Liver (tissue), 8 donors: ENCODE measurements at regions not wholly inside any gene's neighbourhood (a gene's known extent, or its start where the extent isn't known, plus 50 kb on each side); places are given as distances from the start of the nearest gene placed in this dataset.

Experiments used
- DNase-seq: peaks from one replicate; pipeline ENCODE4 v3.0.0-alpha.2; 2017; ENCODE audit warnings: low spot score
- H3K27ac ChIP-seq, 2 donors: one replicate each; pipeline ENCODE4 v1.7.0; 2013; ENCODE audit warnings: inconsistent platforms in 2 of 2, low read length in 2 of 2, control low read depth in 1 of 2, low read depth in 1 of 2, mild to moderate bottlenecking in 1 of 2
- H3K27me3 ChIP-seq, 4 donors: one replicate each; pipeline versions ENCODE4 v1.6.1 to v1.7.0; 2013; ENCODE audit warnings: low read length in 3 of 4, inconsistent platforms in 1 of 4, mild to moderate bottlenecking in 1 of 4, moderate library complexity in 1 of 4; ENCODE audit not compliant: control insufficient read depth in 4 of 4, insufficient read depth in 4 of 4
- H3K36me3 ChIP-seq, 4 donors: one replicate each; pipeline versions ENCODE4 v1.6.1 to v1.7.0; 2013; ENCODE audit warnings: low read length in 3 of 4, mild to moderate bottlenecking in 3 of 4, low read depth in 1 of 4, moderate library complexity in 1 of 4; ENCODE audit not compliant: control insufficient read depth in 4 of 4, insufficient read depth in 3 of 4
- H3K4me1 ChIP-seq, 4 donors: one replicate each; pipeline versions ENCODE4 v1.6.1 to v1.7.0; 2013; ENCODE audit warnings: low read length in 3 of 4, mild to moderate bottlenecking in 3 of 4, moderate library complexity in 1 of 4; ENCODE audit not compliant: control insufficient read depth in 4 of 4, insufficient read depth in 4 of 4
- H3K4me3 ChIP-seq, 3 donors: one replicate each; pipeline versions ENCODE4 v1.6.1 to v1.7.0; 2013; ENCODE audit warnings: low read length in 3 of 3, control low read depth in 1 of 3, low read depth in 1 of 3, mild to moderate bottlenecking in 1 of 3
- H3K9ac ChIP-seq, 2 donors: one replicate each; pipeline ENCODE4 v1.7.0; 2013; ENCODE audit warnings: low read length in 2 of 2, mild to moderate bottlenecking in 2 of 2, moderate library complexity in 2 of 2, control low read depth in 1 of 2, low read depth in 1 of 2
- H3K9me3 ChIP-seq, 4 donors: one replicate each; pipeline versions ENCODE4 v1.6.1 to v1.7.0; 2013; ENCODE audit warnings: low read length in 3 of 4; ENCODE audit not compliant: control insufficient read depth in 4 of 4
- FOXA1 ChIP-seq: IDR thresholded peaks from 2 replicates; pipeline ENCODE4 v1.6.1; 2016; ENCODE audit warnings: antibody characterized with exemption
- FOXA2 ChIP-seq: IDR thresholded peaks from 2 replicates; pipeline ENCODE4 v1.6.1; 2016; ENCODE audit warnings: antibody characterized with exemption
- GABPA ChIP-seq, 2 donors: IDR thresholded peaks in 1 of 2; conservative IDR thresholded peaks in 1 of 2; 2 replicates each; pipeline ENCODE4 v1.6.1; 2016; ENCODE audit warnings: antibody characterized with exemption in 2 of 2, mild to moderate bottlenecking in 1 of 2, moderate library complexity in 1 of 2
- HNF4A ChIP-seq, 2 donors: conservative IDR thresholded peaks; 2 replicates each; pipeline ENCODE4 v1.6.1; 2016; ENCODE audit warnings: antibody characterized with exemption in 2 of 2, mild to moderate bottlenecking in 2 of 2
- HNF4G ChIP-seq: IDR thresholded peaks from 2 replicates; pipeline ENCODE4 v1.6.1; 2016; ENCODE audit warnings: antibody characterized with exemption
- JUND ChIP-seq, 2 donors: IDR thresholded peaks; 2 replicates each; pipeline ENCODE4 v1.6.1; 2016; ENCODE audit warnings: antibody characterized with exemption in 2 of 2
- MAX ChIP-seq: IDR thresholded peaks from 2 replicates; pipeline ENCODE4 v1.6.1; 2016; ENCODE audit warnings: antibody characterized with exemption
- RXRA ChIP-seq, 2 donors: IDR thresholded peaks; 2 replicates each; pipeline ENCODE4 v1.6.1; 2017 to 2018; ENCODE audit warnings: antibody characterized with exemption in 2 of 2, mild to moderate bottlenecking in 1 of 2
- SP1 ChIP-seq: IDR thresholded peaks from 2 replicates; pipeline ENCODE4 v1.6.1; 2018; ENCODE audit warnings: antibody characterized with exemption, mild to moderate bottlenecking
- TAF1 ChIP-seq: conservative IDR thresholded peaks from 2 replicates; pipeline ENCODE4 v1.6.1; 2016; ENCODE audit warnings: antibody characterized with exemption, mild to moderate bottlenecking
- YY1 ChIP-seq: IDR thresholded peaks from 2 replicates; pipeline ENCODE4 v1.6.1; 2016; ENCODE audit warnings: antibody characterized with exemption, mild to moderate bottlenecking
- WGBS: extraction: QIAGEN DNeasy Blood & Tissue Kit; methylation state at CpG from one replicate; pipeline ENCODE4 v1.1.7; 2013; 5-methylcytosine and 5-hydroxymethylcytosine counted together
- TF ChIP-seq, protein P1 (sequence below): IDR thresholded peaks from 2 replicates; pipeline ENCODE4 v1.6.1; 2016; ENCODE audit warnings: antibody characterized with exemption
- TF ChIP-seq, protein P2 (sequence below): IDR thresholded peaks from 2 replicates; pipeline ENCODE4 v1.6.1; 2016; ENCODE audit warnings: antibody characterized with exemption
- TF ChIP-seq, protein P3 (sequence below): IDR thresholded peaks from 2 replicates; pipeline ENCODE4 v1.6.1; 2016; ENCODE audit warnings: antibody characterized with exemption, mild to moderate bottlenecking
- TF ChIP-seq, protein P4 (sequence below): fragments of 150-350 bp; IDR thresholded peaks from 2 replicates; pipeline ENCODE4 v1.5.1; 2017; ENCODE audit warnings: improper control_type of control experiment, low read depth, low read length; ENCODE audit not compliant: missing input control
- donor health status: healthy.
- donor health status: healthy.
- donor health status: healthy.
- donor health status: healthy.
- donor health status: healthy.

GRCh38 chr1:55929652-55930051 is 649.7 kb downstream of the PLPP3 start:
- TF ChIP-seq RXRA (IDR thresholded peaks at IDR 0.05) (no peak), GABPA (IDR thresholded peaks at IDR 0.05 in 1 of 2, conservative IDR thresholded peaks at IDR 0.05 in 1 of 2) (no peak), SP1 (no peak)
- WGBS = 73% methylated on average over 1 of the region's 1 CpG
- no peak overlapping the region for H3K4me3 ChIP-seq
- no peaks in the 10 kb centered on the region for H3K27me3 ChIP-seq
- H3K9me3 ChIP-seq = no peaks in the 10 kb centered on the region
- no peaks in the 10 kb centered on the region for H3K36me3 ChIP-seq
- H3K9ac ChIP-seq = no peak overlapping the region
- H3K4me1 ChIP-seq = no peaks in the 10 kb centered on the region
- DNase-seq = no peak
- H3K27ac ChIP-seq = no peak overlapping the region

DNA sequence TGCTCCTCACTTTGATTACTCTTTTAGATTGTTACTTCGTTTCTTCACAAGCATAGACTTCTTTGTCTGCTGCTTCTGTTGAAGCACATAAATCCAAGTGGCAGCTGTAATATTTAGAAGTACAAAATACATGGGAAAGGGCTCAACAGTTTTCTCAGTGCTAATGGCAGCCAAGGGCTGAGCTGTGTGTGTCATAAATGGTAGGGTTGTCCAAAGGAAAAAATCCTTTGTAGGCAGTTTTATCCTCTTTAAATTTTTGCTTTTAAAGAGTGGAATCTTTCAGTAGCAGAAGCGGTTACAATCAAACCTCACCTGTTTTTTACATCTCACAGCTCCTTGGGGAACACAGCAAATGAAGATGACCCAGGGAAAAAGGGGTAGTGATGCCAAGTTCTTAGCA is 650.8 kb downstream of the PLPP3 start:
- no peak for DNase-seq

GRCh38 chr1:55927702-55928290 is 651.6 kb downstream of the PLPP3 start:
- no peak overlapping the region for H3K4me3 ChIP-seq
- no peaks in the 10 kb centered on the region for H3K9me3 ChIP-seq
- H3K9ac ChIP-seq = no peak overlapping the region
- H3K4me1 ChIP-seq = no peaks in the 10 kb centered on the region
- no peaks in the 10 kb centered on the region for H3K27me3 ChIP-seq
- H3K27ac ChIP-seq = no peak overlapping the region
- 60% methylated on average over 1 of the region's 1 CpG for WGBS
- no peak for DNase-seq
- no peaks in the 10 kb centered on the region for H3K36me3 ChIP-seq
- TF ChIP-seq HNF4G = no peak
- TF ChIP-seq FOXA2 = no peak
- TF ChIP-seq RXRA (IDR thresholded peaks at IDR 0.05) = no peak
- TF ChIP-seq FOXA1 = no peak
- no peak for TF ChIP-seq MAX
- TF ChIP-seq, protein P1, sequence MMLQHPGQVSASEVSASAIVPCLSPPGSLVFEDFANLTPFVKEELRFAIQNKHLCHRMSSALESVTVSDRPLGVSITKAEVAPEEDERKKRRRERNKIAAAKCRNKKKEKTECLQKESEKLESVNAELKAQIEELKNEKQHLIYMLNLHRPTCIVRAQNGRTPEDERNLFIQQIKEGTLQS = no peak
- no peak for TF ChIP-seq YY1
- TF ChIP-seq, protein P2, sequence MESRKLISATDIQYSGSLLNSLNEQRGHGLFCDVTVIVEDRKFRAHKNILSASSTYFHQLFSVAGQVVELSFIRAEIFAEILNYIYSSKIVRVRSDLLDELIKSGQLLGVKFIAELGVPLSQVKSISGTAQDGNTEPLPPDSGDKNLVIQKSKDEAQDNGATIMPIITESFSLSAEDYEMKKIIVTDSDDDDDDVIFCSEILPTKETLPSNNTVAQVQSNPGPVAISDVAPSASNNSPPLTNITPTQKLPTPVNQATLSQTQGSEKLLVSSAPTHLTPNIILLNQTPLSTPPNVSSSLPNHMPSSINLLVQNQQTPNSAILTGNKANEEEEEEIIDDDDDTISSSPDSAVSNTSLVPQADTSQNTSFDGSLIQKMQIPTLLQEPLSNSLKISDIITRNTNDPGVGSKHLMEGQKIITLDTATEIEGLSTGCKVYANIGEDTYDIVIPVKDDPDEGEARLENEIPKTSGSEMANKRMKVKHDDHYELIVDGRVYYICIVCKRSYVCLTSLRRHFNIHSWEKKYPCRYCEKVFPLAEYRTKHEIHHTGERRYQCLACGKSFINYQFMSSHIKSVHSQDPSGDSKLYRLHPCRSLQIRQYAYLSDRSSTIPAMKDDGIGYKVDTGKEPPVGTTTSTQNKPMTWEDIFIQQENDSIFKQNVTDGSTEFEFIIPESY = no peak
- TF ChIP-seq, protein P3, sequence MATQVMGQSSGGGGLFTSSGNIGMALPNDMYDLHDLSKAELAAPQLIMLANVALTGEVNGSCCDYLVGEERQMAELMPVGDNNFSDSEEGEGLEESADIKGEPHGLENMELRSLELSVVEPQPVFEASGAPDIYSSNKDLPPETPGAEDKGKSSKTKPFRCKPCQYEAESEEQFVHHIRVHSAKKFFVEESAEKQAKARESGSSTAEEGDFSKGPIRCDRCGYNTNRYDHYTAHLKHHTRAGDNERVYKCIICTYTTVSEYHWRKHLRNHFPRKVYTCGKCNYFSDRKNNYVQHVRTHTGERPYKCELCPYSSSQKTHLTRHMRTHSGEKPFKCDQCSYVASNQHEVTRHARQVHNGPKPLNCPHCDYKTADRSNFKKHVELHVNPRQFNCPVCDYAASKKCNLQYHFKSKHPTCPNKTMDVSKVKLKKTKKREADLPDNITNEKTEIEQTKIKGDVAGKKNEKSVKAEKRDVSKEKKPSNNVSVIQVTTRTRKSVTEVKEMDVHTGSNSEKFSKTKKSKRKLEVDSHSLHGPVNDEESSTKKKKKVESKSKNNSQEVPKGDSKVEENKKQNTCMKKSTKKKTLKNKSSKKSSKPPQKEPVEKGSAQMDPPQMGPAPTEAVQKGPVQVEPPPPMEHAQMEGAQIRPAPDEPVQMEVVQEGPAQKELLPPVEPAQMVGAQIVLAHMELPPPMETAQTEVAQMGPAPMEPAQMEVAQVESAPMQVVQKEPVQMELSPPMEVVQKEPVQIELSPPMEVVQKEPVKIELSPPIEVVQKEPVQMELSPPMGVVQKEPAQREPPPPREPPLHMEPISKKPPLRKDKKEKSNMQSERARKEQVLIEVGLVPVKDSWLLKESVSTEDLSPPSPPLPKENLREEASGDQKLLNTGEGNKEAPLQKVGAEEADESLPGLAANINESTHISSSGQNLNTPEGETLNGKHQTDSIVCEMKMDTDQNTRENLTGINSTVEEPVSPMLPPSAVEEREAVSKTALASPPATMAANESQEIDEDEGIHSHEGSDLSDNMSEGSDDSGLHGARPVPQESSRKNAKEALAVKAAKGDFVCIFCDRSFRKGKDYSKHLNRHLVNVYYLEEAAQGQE = no peak
- TF ChIP-seq GABPA (IDR thresholded peaks at IDR 0.05 in 1 of 2, conservative IDR thresholded peaks at IDR 0.05 in 1 of 2) = no peak
- no peak for TF ChIP-seq JUND (IDR thresholded peaks at IDR 0.05)

More for the DNA sequence above, 650.8 kb downstream of the PLPP3 start:
- Histone ChIP-seq H3K9ac (no peak overlapping the region), H3K4me1 (no peaks in the 10 kb centered on the region), H3K27me3 (no peaks in the 10 kb centered on the region), H3K36me3 (no peaks in the 10 kb centered on the region), H3K9me3 (no peaks in the 10 kb centered on the region), H3K27ac (no peak overlapping the region), H3K4me3 (no peak overlapping the region)
- 81% methylated on average over 2 of the region's 2 CpGs for WGBS
- TF ChIP-seq, protein P4, sequence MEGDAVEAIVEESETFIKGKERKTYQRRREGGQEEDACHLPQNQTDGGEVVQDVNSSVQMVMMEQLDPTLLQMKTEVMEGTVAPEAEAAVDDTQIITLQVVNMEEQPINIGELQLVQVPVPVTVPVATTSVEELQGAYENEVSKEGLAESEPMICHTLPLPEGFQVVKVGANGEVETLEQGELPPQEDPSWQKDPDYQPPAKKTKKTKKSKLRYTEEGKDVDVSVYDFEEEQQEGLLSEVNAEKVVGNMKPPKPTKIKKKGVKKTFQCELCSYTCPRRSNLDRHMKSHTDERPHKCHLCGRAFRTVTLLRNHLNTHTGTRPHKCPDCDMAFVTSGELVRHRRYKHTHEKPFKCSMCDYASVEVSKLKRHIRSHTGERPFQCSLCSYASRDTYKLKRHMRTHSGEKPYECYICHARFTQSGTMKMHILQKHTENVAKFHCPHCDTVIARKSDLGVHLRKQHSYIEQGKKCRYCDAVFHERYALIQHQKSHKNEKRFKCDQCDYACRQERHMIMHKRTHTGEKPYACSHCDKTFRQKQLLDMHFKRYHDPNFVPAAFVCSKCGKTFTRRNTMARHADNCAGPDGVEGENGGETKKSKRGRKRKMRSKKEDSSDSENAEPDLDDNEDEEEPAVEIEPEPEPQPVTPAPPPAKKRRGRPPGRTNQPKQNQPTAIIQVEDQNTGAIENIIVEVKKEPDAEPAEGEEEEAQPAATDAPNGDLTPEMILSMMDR = no peak
- TF ChIP-seq MAX (no peak), TAF1 (no peak), SP1 (no peak), HNF4A (conservative IDR thresholded peaks at IDR 0.05) (no peak), FOXA2 (no peak)
- TF ChIP-seq, protein P1 = no peak
